COR-L47 (cell line): ENCODE measurements at regions not wholly inside any gene's neighbourhood (a gene's known extent, or its start where the extent isn't known, plus 50 kb on each side); places are given as distances from the start of the nearest gene placed in this dataset.
"Not testable (repeated sequence)": the region's sequence is repeated elsewhere in the genome, so short reads cannot be mapped to it uniquely, and the experiment has no call there.

ENCODE experiments used
- DNase-seq: peaks from one replicate; lab custom pipeline; 2025; lab: John Stamatoyannopoulos, UW

DNA sequence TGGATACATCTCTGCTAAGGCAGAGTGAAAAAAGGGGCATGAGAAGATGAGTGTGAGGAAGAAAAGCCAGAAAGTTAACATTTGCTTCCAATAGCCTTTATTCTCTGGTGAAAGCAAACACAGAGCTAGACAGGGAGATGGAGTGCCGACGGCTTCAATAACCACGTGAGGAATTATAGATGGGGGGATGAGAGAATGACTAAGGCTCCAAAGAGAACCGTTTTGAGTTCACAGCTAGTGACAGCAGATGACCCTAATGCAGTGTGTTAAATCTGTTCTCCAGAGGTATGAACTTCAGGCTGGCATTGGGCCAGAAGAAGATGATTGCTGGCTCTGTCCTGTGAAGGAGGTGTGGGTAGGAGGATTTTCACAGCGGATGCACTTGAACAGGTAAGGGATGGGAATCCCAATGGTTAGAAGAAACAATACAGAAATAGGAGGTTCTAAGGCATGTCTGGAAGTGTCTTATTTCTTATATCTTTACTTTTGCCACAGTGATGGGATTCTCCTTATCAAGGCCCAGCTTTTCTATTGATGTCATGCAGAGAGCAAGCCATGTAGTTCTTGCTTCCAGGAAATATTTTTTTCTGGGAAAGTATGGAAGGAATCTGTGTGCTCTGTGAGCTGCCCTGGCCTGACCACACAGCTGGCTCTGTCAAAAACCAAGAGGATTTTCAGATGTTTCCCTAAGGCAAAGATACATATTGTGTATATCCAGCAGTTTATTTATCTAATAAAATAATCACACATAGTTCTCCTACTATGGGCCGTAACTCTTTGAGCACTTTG, 573.8 kb downstream of the LTN1 start:
- no peak for DNase-seq

- DNase-seq: no peak
Measured at GRCh38 chr21:28410256-28410655, 582.4 kb downstream of the LTN1 start.

- DNase-seq: no peak
Measured at GRCh38 chr21:28402616-28402989, 590.1 kb downstream of the LTN1 start.

GRCh38 chr21:28397040-28397439, 595.6 kb downstream of the LTN1 start:
- no peak for DNase-seq

GRCh38 chr21:28396421-28396820, 596.3 kb downstream of the LTN1 start:
- DNase-seq: no peak

DNA sequence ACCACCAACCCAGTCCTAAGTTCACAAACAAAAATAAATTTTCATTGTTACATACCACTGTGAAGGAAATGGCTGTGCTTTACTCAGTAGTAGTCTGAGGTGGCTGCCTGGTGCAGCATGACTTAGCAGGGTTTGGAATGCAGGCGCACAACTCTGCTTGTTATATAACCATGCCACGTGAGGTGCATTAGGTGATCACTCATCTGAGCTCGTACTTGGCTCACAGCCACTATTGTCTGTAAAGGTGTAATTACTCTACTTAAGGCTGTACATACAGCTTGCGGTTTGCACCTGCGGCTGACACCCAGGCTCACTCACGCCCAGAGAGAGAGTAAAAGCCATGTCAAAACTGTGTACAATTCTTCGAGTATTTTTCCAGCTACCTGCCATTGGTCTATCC, 599.4 kb downstream of the LTN1 start:
- DNase-seq: peak; percentile 98

GRCh38 chr21:28391938-28392849, 600.5 kb downstream of the LTN1 start:
- DNase-seq: no peak

DNA sequence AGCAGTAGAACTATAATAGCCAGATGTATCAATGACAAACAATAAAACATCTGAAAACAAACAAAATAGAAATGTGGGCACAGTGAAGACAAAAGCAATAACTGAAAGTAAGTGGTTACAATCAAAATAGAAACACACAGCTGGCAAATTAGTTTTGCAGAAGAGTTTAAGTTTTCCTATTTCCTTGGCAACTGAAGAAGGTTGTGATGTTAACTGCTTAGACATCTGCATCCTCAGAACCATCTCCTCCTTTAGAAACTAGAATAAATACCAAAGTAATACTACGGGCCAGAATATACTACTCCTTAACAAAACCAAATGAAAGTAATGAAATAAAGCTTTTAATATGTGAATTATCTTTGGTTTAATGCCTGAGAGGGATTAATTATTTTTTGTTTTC, 605.5 kb downstream of the LTN1 start:
- no peak for DNase-seq

DNA sequence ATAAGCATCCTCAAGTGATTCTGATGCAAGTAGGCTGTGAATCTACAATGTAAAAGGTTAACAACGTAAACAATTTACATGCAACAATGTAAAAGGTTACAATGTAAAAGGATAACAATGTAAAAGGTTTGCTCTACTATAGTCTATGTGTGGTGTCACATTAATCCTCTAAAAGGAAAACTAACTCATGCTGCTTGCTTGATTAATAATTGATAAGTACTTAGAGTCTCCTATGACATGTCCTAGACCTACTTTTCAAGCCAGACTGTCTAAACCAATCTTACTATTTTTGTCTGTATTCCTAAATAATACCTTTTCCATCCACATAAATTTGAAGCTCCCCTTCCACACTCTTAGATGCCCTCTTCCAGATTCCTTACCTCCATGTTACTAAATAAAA, 606.8 kb downstream of the LTN1 start:
- DNase-seq: no peak

- not testable (repeated sequence) for DNase-seq
Measured at GRCh38 chr21:28381000-28381745, 611.5 kb downstream of the LTN1 start.

GRCh38 chr21:28380241-28380640, 612.4 kb downstream of the LTN1 start:
- no peak for DNase-seq

DNA sequence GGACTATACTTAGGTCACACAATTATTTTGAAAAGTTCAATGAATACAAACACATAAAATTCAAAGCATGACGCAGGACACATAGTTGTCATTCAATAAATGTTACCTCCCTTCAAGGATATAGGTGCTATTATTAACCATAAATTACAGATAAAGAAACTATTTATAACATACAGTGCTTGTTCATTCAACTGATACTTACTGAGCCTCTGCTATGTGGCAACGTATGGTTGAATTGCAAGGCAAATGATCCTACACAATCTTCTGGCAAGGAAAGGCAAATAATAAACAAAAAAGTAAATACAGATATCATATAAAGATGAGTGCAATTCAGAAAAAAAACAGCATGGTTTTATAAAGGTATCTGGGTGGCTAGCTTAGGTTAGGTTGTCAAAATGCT, 614.7 kb downstream of the LTN1 start:
- DNase-seq: no peak

DNA sequence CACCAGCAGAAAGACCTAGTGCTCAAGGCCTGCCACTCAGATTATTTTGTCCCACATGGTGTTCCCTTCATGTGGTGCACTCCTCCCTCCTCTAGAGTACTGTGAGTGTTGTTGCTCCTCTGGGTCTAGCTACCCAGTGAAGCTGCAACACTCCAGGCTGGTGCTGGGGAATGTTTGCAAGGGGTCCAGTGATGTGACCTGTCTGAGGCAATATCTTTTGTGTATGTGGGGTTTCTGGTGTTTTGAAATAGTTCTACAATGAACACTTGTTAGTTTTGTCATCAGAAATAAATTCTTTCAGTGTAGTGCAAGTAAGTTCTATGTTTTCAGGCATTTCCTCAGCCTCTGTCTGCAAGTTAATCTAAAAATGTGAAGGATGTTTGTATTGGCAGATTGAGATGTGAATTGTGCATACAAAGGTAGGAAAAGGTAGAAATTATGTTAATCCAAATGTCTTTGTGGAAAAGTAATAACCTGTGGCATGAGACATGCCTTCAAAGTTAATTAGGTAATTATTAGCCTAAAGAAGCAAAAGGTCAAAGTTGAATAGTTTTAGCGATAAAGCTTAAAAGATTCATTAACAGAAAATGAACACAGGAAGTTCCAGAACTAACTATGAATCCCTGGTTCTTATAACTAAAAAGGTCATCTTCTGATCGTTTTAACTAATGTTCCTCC, 616.8 kb downstream of the LTN1 start:
- DNase-seq: no peak

DNA sequence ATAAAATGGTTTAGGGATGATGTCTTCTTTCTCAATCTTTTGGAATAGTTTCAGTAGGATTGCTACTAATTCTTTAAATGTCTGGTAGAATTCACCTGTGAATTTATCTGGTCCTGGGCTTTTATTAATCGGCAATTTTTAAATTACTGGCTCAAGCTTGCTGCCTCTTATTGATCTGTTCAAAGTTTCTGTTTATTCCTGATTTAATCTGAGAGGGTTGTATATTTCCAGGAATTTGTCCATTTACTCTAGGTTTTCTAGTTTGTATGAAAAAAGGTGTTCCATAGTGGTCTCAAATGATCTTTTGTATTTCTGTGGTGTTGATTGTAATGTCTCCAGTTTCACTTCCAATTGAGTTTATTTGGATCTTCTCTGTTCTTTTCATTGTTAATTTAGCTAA, 617.8 kb downstream of the LTN1 start:
- DNase-seq: no peak

DNA sequence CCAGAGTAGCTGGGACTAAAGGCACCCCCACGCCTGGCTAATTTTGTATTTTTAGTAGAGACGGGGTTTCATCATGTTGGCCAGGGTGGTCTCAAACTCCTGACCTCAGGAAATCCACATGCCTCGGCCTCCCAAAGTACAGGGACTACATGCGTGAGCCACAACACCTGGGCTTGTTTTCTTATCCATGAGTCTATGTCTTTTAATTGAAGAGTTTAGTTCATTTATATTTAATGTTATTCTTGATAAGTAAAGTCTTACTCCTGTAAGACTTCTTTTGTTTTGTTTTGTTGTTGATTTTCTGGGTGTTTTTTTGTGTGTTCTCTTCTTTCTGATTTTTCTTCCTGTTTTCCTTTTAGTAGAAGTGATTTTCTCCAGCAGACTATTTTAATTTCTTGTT, 621.0 kb downstream of the LTN1 start:
- DNase-seq: no peak

DNA sequence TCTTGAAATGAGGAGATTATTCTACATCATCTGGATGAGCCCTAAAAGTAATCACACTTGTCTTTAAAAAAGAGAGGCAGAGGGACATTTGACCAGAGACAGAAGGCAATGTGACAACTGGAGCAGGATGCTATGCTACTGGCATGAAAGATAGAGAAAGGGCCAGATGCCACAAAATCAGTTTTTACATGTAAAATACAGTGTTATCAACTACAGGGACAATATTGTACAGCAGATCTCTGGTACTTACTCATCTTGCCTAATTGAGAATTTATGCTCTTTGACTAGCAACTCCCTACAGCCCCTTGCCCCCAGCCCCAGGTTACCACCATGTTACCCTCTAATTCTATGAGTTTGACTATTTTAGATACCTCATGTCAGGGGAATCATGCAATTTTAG, 633.4 kb downstream of the LTN1 start:
- DNase-seq: no peak

DNA sequence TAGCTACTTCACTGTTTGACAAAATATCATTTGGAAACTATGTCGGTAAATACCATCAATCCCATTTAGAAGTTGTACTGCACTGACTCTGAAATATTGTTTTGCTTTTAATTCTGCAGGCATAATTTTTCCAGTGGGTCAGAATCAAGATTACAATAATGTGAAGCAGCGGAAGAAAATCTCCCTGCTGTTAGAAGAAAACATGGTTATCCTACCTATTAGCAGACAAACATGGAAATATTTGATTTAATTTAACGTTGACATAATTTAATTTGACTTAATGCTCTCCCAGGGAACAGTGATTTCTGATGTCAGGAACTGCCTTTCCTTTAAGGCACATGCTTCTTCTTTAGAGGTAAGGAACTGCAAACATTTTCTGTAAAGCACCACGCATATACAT, 634.0 kb downstream of the LTN1 start:
- DNase-seq: no peak

- DNase-seq: no peak
Measured at GRCh38 chr21:28358170-28358569, 634.5 kb downstream of the LTN1 start.

GRCh38 chr21:28357743-28358142, 634.9 kb downstream of the LTN1 start:
- DNase-seq: no peak

- no peak for DNase-seq
Measured at GRCh38 chr21:28356422-28356821, 636.3 kb downstream of the LTN1 start.

DNA sequence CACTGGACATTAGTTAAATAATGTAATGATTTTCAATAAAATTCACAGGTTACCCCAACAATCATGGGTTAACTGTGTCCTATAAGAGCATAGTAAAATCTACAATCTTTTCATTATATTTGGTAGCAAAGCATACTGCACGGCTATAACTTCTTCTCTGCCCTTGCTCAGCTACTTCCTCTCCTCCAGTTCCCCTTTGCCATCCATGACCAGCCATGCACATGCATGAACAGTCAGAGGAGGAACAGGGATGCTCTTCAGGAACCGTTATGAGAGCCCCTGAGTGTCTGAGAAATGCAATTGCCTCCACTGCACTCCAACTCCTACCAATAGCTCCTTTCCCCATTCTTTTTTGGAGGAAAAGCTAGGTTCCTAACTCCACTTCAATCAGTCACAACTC, 646.7 kb downstream of the LTN1 start:
- DNase-seq: no peak

DNA sequence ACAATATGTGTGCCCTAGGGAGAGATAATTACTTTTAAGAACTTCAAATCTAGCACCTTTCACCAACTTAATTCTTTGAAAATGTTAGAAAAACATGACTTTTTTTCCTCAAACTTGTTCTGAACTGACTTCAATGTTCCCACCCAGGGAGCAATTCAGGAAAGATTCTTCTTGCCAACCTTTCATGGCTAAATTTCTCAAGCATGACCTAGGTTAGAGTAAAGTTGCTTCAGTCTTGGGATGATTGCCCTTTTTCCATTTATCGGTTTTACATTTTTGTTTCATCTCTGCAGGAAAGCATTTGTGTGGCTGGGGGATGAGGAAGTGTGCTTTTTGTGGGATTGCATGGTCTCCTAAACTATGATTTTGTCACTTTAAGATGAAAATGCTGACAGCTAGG, 647.7 kb downstream of the LTN1 start:
- no peak for DNase-seq
